SK-N-MC (cell line): ENCODE measurements at regions not wholly inside any gene's neighbourhood (a gene's known extent, or its start where the extent isn't known, plus 50 kb on each side); places are given as distances from the start of the nearest gene placed in this dataset.

Experiments used
- EZH2 ChIP-seq: fragments of 200-600 bp; sonication (generic); IDR thresholded peaks from one replicate; pipeline ENCODE4 v1.6.1; 2017; ENCODE audit warnings: antibody characterized with exemption
- FOXP2 ChIP-seq: optimal IDR thresholded peaks from 2 replicates; pipeline ENCODE3; 2011; ENCODE audit warnings: mild to moderate bottlenecking, moderate library complexity; ENCODE audit not compliant: insufficient read depth; ENCODE audit errors: extremely low read length, control extremely low read depth
- POLR2AphosphoS5 ChIP-seq: IDR thresholded peaks from 2 replicates; pipeline ENCODE4 v1.6.1; 2012; ENCODE audit warnings: mild to moderate bottlenecking, low read depth, low read length, borderline replicate concordance

- TF ChIP-seq EZH2, result no peak
- no peak for TF ChIP-seq POLR2AphosphoS5
- TF ChIP-seq FOXP2, result no peak
Observed at GRCh38 chr6:48243071-48243470, 132.1 kb upstream of the PTCHD4 start.
